NCI-H82 treated with DMSO at 0.1 percent for 48 hours (cell line): ENCODE measurements at regions not wholly inside any gene's neighbourhood (a gene's known extent, or its start where the extent isn't known, plus 50 kb on each side); places are given as distances from the start of the nearest gene placed in this dataset.

Source experiments
- DNase-seq: peaks from one replicate; lab custom pipeline; 2025; ENCODE audit not compliant: unreplicated experiment; lab: John Stamatoyannopoulos, UW

DNA sequence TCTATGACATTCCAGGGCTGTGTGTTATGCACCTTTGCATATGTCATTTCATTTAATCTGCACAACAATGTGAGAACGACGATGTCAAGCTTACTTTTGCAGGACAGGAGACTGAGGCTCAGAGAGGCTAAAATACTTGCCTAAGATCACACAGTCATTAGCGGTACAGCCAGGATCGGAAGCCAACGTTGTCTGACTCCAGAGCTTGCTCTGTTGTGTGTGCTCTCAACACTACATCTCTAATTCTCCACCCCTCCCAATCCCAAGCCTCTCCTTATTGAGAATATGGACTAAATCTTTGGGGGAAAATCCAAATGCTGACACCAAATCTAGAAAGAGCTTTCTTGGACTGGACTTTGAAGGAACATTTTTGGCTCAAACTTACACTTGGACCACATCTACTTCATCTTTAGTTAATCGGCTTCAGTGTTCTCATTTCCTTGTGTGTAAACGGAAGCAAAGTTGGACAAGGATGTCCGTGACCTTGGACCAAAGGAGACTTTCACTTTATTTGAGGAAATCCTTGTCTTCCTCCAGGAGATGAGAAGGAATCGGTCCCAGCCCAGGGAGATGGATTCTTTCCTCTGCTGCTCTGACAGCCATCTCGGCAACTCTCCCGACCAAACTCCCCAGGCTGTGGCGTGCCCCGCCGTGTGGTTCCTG lies 242.4 kb downstream of the LPIN1 start:
- DNase-seq = no peak

GRCh38 chr2:11989354-11989703 lies 242.9 kb downstream of the LPIN1 start:
- no peak for DNase-seq

DNA sequence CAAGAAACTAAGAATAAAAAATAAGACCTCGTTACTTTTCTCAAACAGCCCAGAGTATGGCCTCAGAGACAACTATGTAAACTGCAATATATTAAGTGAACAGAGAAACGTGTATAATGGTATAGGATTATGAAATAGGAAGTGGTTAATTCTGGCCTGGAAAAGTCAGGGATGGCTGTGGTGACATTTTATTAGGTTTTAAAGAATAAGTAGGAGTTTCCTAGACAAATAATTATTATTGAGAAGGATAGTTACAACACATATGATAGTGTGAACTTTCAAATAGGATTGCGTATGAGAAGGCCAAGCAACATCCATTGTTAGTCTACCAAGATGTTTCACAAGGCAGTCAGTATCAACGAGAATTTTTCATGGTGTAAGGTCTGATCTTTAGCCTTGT lies 244.1 kb downstream of the LPIN1 start:
- DNase-seq = no peak

GRCh38 chr2:11993749-11994148 lies 247.3 kb downstream of the LPIN1 start:
- DNase-seq = no peak

DNA sequence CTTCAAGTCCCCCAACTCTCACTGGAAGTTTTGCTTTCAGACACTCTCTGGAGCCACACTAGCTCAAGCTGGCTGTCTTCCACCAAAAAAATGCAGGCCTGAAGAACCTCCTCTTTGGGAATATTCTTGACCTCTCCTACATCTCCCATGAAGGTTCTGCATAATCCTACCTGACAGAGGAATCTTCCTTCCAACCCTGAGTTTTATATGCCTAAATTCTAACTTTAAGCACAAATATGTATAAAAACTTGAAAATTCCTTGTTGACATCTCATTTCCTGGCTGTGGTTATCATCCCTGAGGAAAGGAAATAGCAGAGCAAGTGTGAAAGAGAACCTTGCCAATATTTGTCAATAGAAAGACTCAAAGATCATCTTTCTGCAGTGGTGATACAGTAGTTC lies 249.0 kb downstream of the LPIN1 start:
- DNase-seq = no peak

GRCh38 chr2:11996618-11997017 lies 250.2 kb downstream of the LPIN1 start:
- DNase-seq = no peak

DNA sequence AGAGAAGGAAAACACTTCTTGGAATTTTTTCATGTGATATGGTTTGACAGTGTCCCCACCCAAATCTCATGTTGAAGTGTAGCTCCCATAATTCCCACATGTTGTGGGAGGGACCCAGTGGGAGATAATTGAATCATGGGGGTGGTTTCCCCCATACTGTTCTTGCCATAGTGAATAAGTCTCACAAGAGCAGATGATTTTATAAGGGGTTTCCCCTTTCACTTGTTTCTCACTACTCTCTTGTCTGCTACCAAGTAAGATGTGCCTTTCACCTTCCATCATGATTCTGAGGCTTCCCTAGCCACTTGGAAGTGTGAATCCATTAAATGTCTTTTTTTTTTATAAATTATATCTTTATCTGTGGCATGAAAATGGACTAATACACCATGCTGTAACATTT lies 250.7 kb downstream of the LPIN1 start:
- DNase-seq = no peak

- no peak for DNase-seq
Observed at GRCh38 chr2:11998218-11998617, 251.8 kb downstream of the LPIN1 start.

GRCh38 chr2:11998626-11999378 lies 252.4 kb downstream of the LPIN1 start:
- DNase-seq = no peak

DNA sequence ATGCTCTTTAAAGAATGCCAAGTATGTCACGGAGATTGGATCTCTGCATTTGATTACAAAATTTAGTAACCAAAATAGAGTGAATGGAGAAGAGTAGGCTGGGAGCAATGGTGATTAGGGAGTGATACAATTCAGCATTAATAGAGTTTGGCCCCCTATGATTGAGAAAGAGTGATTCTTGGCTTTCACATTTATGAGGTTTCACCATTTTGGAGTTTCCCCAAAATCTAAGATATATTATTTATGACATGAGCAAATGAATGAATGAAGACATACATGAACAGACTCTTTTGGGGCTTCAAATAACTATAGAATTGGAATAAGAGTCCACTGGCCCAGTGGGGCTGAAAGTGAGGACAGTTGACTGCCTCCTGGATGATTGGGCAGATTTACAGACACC lies 255.2 kb downstream of the LPIN1 start:
- DNase-seq = no peak

GRCh38 chr2:12002215-12002614 lies 255.8 kb downstream of the LPIN1 start:
- DNase-seq = no peak

- DNase-seq = no peak
Observed at GRCh38 chr2:12004713-12005112, 258.3 kb downstream of the LPIN1 start.

- DNase-seq = no peak
Observed at GRCh38 chr2:12005886-12006681, 259.7 kb downstream of the LPIN1 start.

DNA sequence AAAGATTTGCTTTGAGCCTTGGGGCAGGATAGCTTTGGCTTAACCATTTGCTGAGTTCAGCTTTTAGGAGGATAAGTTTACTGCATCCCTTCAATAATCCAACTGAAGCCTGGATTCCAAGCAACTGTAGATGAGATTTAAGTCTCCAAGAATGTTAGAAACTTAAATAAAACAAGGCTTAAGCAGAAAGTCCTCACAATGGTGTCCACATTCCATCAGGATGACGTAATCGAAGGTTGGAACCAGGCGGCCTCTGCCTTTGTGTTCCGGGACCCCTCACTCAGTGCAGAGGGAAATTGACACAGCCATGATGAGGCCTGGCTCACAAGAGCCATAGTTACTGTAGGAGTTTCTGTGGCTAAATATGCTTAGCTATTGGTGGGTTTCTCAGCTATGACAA lies 260.4 kb downstream of the LPIN1 start:
- DNase-seq = no peak

DNA sequence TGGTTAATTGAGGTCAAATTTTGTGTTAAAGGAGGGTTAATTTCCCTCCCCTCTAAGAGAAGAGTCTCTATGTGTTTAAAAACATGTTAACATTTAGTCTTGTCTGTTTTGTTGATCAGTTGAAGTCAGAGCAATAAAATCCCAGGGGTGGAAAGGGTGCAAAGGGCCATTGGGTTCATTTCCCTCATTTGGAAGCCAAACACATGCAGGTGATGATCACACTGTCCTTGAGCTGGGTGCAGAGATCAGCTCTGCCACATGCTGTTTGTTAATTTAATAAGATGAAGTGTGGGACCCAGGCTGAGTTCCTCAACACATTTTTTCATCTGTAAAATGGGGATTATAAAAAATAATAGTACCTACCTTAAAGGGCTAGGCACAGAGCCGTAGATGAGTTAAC lies 260.9 kb downstream of the LPIN1 start:
- DNase-seq = no peak

DNA sequence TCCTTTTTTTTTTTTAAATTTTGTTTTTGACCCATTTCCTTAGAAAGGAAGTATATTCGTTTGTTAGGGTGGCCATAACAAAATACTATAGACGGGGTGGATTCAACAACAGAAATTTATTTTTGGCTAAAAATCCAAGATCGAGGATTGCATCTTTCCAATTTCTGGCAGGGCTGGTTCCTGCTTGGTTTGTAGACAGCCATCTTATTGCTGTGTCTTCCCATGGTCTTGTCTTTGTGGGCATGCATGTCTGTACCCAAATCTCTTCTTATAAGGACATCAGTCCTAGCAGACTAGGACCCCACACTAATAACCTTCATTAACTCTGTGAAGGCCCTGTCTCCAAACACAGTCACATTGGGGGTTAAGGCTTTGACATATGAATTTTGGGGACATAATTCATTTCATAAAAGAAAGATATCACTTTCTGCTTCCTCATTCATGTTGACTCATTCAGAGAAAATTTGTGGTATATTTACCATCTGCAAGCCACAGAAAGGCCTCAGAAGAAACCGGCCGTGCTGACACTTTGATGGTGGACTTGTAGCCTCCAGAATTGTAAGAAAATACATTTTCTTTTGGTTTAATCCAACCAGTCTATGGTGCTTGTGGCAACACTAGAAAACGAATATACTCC lies 262.1 kb downstream of the LPIN1 start:
- DNase-seq = no peak

GRCh38 chr2:12009323-12009905 lies 263.0 kb downstream of the LPIN1 start:
- DNase-seq = no peak

DNA sequence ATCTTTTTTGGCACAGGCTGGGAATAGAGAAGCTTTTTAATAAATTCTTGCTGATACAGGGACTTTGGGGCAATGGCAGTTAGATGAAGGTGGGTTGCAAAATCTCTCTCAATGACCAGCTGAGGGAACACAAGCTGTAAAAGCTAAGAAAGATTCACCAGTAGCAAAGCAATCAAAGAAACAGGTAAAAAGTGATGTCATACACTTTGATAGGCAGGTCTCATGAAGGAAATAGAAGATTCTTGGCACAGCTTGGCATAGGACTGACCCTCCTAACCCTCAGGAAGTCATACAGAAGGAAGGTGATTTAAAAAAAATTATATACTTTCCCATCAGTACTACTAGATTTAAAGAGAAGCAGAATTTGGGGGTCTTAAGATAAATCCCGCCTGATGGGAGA lies 263.6 kb downstream of the LPIN1 start:
- DNase-seq = no peak

DNA sequence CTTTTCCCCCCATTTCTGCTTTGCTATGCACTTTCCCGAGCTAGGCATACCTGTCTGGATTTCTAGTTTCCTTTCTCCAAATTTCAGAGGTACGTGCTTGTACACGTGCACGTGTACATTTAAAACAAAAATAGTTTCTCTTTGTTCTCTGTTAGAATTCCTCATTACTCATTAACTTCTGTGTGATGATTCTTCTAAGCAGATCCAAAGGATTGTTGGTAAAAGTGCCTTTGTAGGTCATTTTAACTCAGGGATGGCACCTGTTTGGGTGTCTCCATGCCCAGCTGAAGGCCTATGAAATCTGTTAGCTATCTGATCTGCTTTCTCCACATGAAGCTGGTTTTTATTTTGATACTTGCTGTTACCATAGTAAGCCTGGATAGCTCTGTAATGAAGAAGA lies 264.3 kb downstream of the LPIN1 start:
- DNase-seq = no peak

- DNase-seq = no peak
Observed at GRCh38 chr2:12014088-12014960, 267.9 kb downstream of the LPIN1 start.
